CD4-positive, alpha-beta T cell treated with Interleukin-15 for 4 hours (primary cell): ENCODE measurements at regions not wholly inside any gene's neighbourhood (a gene's known extent, or its start where the extent isn't known, plus 50 kb on each side); places are given as distances from the start of the nearest gene placed in this dataset.

ENCODE experiments used
- DNase-seq: peaks from one replicate; pipeline ENCODE4 v3.0.0-alpha.2; 2020; ENCODE audit warnings: low spot score

DNA sequence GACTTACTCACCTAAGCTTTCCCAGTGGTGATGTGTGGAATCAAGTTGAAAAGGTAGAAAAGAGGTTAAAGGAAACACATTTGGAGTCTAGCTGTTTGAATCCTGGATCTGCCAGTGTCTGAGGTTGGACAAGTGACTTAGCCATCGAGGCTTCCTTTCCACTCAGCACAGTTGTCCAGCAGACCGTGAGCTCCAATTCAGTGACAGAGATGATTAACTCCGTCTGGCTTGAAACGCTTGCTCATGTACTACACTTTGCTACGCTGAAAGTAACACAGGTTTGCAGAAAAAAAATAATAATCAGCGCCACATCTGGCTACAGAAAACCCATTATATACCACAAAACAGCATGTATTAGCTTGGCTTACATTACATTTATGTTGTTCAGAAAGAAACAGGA, 364.9 kb upstream of the MCTP2 start:
- DNase-seq: no peak

DNA sequence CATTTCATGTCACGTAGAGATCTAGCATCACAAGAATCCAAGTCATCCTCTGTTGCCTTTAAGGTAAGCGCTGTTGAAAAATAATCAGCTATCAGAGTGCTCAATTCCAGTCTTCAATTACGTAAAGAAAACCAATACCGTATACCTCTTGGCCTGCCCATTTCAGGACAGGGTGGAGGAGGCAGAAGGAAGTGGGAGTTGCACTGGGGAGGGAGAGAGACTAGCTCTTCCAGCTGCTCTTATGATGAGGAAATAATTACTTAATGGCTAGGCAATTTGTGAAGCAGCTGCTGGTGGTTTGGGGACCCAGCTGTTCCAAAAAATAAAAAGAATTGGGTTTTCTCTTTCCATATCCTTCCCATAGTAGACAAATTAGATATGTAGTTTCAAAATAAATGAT, 365.8 kb upstream of the MCTP2 start:
- DNase-seq: no peak

DNA sequence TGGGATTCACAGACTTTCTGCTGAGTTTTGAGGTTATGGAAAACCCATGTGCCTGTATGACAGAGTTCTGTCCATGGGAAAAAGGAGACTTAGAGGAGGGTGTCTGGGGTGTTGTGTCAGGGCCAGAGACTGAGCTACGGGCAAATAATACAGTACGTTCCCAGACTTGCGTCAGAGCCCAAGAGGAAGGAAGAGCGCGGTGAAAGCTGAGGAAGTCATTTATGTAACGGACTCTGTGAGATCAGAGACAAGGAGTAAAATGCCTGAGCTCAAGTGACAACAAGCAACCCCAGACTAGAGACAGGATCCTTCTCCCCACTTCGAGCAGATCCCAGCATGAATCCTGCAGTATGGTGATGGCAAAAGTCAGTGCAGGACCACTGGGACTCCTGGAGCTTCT, 368.6 kb upstream of the MCTP2 start:
- DNase-seq: no peak

DNA sequence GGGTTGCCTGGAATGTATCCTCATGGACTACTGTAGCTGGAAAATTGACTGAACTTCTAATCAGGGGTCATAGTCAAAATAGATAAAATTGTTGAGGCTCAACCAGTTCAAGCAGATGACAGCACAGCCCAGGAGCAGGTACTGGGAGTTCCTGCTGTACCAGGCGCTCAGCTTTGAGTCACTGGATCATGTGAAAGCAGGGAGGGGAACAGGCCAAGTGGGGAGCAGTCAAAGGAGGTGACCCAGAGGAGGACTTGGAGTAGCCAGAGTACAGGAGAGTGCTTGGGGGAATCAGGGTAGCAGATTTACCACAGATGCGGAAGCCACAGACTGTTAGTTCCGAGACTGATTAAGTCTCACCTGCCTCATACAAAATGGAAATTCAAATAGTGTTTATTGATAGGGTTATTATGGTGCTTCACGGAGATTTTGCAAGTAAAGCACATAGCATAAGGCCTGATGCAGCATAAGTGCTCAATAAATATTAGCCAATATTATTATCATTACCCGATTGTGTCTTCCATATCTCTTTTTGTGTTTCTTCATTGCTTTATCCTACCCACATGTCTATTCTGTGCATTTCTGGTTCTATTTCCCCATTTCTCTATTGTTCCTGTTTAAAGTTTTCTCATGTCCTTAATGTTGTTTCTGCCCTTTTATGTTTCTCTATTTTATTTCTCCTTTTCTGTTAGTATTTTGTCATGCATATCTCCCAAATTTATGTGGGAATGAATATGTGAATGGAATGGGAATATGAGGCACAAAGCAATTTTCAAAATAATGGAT, 369.2 kb upstream of the MCTP2 start:
- DNase-seq: no peak

- DNase-seq: no peak
Measured at GRCh38 chr15:93861413-93861812, 369.9 kb upstream of the MCTP2 start.

DNA sequence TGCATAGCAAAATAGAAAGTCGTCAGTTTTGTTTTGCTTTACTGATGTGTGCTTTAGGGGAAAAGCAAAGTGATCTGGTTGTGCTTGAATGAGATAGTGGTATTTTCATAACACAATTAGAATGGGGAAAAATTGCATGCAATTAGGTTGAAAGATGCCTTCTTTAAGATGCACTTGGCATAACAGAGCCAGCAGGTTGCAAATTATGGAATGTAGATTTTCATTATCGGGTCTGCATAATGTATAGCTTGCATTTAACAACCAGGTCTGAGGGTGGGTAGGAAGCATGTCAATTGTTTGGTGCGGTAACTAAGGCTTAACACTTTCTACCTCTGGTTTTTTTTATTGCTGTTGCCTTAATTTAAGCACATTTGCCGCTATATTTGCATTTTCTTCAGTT, 370.7 kb upstream of the MCTP2 start:
- no peak for DNase-seq

- DNase-seq: no peak
Measured at GRCh38 chr15:93859176-93859575, 372.2 kb upstream of the MCTP2 start.

DNA sequence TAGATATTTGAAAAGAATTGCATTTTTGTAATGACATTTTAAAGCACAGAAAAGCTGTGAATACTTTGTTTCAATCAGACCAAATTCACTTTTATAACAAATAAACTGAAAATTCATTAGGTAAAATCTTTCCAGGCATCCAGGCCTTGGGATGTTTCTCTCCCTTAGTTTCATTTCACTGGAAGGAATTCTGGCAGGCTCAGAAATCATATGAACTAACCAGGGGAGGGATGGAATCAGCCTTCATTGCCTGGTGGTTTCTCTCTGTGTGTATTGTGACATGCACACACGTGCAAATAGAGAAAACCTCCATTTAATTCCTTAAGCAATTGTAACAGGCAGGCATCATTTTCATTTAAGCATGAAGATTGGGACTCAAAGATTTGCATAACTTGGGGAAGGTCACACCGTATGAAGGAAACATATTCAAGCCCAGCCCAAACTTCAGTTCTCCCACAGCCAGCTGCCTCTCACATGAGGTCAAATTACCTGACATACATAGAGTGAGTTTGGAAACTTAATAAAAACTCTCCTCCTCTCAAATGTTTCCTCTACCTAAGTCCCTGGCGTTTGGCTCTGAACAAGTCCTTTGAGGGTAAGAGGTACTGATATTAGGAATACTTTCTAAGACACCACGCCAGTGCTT, 376.1 kb upstream of the MCTP2 start:
- DNase-seq: no peak

- no peak for DNase-seq
Measured at GRCh38 chr15:93854088-93854487, 377.3 kb upstream of the MCTP2 start.

DNA sequence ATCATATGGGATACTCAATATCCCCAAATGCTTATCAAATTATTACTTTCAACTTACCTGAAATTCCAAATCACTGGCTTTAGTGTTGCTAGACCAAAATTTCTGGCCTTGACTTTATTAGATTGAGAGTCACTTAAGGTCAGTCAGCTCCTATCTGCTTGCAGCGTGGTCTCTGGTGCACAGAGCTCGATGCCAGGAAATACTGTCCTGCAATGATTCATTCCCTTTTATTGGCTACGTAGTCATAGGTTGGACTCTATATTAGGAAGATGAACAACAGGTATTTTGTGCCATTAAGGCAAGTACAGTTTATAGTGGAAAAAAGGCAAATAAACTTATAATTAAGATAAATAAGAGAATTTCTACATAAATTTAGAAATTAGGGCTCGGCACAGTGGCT, 378.6 kb upstream of the MCTP2 start:
- DNase-seq: no peak

DNA sequence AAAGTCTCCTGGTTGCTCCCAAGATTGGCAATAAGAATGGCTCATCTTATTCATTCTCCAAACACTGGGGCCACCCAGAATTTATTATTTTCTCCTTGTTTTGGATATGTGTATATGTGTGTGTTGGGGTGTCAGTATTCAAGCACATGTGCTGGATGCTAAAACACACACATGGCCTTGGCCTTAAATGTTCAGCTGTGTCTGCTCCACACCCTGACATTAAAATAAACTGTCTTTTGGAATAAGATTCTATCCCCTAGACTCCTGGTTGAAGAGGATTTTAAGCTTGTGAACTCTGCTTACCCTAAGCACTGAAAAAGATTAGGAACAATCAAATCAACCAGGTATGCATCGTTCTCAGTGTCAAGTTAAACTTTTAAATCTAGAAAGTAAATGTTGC, 382.9 kb upstream of the MCTP2 start:
- DNase-seq: no peak

GRCh38 chr15:93848076-93848475, 383.3 kb upstream of the MCTP2 start:
- DNase-seq: no peak

GRCh38 chr15:93846148-93846547, 385.2 kb upstream of the MCTP2 start:
- no peak for DNase-seq

GRCh38 chr15:93837450-93837849, 393.9 kb upstream of the MCTP2 start:
- DNase-seq: no peak

GRCh38 chr15:93835344-93835743, 396.0 kb upstream of the MCTP2 start:
- no peak for DNase-seq

- no peak for DNase-seq
Measured at GRCh38 chr15:93831641-93832040, 399.7 kb upstream of the MCTP2 start.

- no peak for DNase-seq
Measured at GRCh38 chr15:93830221-93831080, 400.9 kb upstream of the MCTP2 start.

- DNase-seq: no peak
Measured at GRCh38 chr15:93829115-93829870, 402.1 kb upstream of the MCTP2 start.

DNA sequence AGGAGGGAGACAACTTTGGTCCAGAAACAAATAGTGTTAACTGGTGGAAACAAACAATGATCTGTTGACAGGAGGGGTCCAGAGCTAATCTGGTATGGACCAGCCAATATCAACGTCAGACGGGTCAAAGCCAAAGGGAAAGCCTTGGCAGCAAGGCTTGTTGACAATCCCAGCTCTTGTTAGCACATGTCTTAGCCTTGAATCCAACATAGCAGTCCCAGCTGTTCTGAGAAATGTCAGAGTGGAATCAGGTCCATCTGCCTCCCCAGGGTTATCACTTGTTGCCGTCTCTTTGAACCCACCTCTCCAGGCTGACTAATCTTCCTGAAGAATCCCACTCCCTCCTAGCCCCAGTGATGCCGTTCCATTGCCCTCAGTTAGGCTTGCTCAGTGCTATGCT, 404.6 kb upstream of the MCTP2 start:
- DNase-seq: no peak

DNA sequence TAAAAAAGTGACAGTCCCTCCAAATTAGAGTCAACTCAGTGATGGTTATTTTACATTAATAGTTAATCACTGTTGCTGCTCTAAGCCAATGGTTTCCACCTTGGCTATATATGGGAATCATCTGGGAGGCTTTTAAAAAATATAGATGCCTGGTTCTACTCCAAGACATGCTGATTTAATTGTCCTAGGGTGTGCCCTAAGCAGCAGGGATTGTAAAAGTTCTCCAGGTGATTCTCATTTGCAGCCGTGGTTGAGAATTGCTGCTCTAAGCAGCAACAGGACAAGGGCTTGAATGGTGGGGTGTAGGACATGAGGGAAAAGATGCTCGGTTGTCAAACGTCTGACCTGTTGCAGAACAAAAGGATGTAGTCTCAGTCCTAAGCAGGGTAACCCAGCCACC, 405.1 kb upstream of the MCTP2 start:
- no peak for DNase-seq

GRCh38 chr15:93825682-93826081, 405.7 kb upstream of the MCTP2 start:
- no peak for DNase-seq
